D721Med (cell line): ENCODE measurements at regions not wholly inside any gene's neighbourhood (a gene's known extent, or its start where the extent isn't known, plus 50 kb on each side); places are given as distances from the start of the nearest gene placed in this dataset.

Source experiments
- DNase-seq: peaks from one replicate; pipeline ENCODE4 v3.0.0; 2011; ENCODE audit warnings: low spot score; ENCODE audit not compliant: insufficient read length
- FAIRE-seq: peaks from 2 replicates; lab custom pipeline; 2011; peaks lifted over from hg19 to GRCh38; lab: Jason Lieb, UNC
- TF ChIP-seq, protein P1 (sequence below): IDR thresholded peaks from 2 replicates; pipeline ENCODE4 v1.5.1; 2012; ENCODE audit warnings: mild to moderate bottlenecking, control low read depth; ENCODE audit not compliant: insufficient read depth; ENCODE audit errors: missing control alignments

DNA sequence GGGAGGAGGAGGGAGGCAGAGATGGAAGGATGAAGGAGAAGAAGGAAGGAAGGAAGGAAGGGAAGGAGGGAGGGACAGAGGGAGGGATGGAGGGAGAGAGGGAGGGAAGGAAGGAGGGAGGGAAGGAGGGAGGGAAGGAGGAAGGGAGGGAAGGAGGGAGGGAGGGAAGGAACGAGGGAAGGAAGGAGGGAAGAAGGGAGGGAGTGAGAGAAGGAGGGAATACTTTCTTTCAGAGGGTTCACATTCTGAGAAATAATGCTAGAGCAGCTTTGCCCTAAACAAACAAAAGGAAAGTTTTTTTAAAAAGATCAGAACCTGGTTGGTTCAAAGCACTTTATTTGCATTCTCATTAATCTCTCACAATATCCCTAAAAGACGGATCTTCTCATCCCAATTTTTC is 96.1 kb upstream of the NXT1 start:
- no peak for FAIRE-seq
- TF ChIP-seq, protein P1, sequence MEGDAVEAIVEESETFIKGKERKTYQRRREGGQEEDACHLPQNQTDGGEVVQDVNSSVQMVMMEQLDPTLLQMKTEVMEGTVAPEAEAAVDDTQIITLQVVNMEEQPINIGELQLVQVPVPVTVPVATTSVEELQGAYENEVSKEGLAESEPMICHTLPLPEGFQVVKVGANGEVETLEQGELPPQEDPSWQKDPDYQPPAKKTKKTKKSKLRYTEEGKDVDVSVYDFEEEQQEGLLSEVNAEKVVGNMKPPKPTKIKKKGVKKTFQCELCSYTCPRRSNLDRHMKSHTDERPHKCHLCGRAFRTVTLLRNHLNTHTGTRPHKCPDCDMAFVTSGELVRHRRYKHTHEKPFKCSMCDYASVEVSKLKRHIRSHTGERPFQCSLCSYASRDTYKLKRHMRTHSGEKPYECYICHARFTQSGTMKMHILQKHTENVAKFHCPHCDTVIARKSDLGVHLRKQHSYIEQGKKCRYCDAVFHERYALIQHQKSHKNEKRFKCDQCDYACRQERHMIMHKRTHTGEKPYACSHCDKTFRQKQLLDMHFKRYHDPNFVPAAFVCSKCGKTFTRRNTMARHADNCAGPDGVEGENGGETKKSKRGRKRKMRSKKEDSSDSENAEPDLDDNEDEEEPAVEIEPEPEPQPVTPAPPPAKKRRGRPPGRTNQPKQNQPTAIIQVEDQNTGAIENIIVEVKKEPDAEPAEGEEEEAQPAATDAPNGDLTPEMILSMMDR: no peak
- DNase-seq: no peak

DNA sequence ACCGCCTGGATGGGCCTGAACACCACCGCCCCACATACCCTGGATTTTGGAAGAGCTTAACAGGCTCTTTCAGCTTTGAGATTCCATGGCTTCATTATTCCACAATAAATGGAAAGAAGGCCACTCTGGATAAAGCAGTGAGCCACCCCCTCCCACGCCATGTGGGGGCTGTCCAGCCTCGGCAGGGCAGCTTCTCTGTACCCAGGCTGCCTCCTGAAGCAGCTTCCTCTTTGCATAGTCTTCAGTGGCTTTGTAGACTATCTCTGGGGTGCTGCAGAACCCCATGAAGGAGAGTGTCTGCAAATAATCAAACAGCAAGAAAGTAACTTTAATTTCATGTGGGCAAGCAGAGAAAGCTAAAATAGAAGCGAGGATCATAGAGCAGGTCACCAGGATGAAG is 96.6 kb upstream of the NXT1 start:
- FAIRE-seq: no peak
- DNase-seq: no peak
- TF ChIP-seq, protein P1: no peak

DNA sequence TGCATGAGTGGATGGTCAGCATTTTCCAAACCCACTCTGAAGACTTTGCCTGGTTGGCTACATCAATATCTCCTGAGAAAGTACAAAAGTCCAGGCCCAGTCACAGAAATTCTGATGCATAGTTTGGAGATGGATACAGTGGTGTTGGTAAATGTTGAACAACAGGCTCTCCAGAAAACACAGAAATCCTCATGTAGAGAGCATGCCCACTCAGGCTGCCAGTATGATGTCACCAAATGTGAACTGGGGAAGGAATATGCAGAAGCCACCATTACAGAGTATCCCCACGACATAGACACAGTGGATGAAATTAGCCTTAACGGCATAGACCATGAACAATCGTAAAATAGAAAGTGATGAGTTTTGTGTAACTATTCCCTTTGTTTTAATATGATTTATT is 97.1 kb upstream of the NXT1 start:
- FAIRE-seq (no peak), DNase-seq (no peak)
- TF ChIP-seq, protein P1: no peak

DNA sequence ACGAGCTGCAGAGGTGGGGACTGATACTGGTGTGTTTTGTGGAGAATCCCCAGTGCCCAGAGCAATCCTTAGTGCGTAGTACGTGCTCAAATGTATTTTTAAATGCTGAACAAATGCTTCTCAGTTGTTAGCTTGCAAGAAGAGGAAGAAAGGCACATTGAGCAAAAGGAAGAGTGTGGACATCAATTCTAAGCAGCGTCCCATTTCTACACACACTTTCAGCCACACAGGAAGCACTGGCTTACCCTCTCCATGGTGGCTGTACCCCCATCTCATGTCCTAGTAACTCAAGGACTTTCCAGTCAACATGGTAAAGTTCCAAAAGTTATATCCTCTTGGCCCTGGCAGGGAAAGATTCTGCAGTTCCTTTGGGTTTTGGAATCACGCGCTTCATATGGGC is 98.8 kb upstream of the NXT1 start:
- FAIRE-seq (no peak), DNase-seq (no peak)
- TF ChIP-seq, protein P1: no peak

DNA sequence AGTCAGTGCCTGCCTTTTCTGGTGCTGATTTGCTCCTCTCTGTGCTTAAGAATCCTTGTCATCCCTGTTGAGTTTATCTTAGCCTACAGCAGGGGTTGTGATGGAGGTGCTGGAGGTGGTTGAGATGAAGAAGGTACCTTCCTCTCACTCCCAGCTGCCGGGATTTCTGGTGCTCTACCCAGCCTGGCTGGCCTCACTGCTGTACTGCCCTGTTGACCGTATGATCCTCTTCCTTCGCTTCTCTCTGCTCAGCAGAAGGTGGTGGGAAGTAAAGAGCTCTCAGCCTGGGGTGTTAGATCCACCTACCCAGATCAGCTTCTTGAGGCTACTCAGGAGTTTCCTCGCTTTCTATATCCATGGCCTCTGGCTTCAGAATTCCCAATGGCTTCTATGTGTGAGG is 101.0 kb upstream of the NXT1 start:
- FAIRE-seq: no peak
- TF ChIP-seq, protein P1: no peak
- no peak for DNase-seq

DNA sequence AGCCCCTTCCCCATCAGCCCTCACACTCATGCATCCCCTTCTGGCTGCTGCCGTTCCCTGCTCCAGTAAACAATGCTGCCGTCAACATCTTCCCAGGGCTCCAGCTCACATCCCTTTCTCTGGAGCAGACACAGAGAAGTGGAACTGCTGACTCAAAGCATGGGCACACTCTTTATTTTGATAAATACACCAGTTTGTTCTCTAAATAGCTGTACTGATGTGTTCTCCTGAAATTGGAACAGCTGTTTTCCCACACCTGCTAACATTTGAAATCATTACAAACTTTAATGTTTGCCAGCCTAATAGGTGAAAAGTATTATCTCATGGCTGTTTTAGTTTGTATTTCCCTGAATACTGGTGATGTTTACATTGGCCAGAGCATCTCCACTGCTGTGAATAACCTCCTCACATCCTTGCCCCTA is 102.1 kb upstream of the NXT1 start:
- FAIRE-seq: no peak
- no peak for DNase-seq
- TF ChIP-seq, protein P1: no peak

DNA sequence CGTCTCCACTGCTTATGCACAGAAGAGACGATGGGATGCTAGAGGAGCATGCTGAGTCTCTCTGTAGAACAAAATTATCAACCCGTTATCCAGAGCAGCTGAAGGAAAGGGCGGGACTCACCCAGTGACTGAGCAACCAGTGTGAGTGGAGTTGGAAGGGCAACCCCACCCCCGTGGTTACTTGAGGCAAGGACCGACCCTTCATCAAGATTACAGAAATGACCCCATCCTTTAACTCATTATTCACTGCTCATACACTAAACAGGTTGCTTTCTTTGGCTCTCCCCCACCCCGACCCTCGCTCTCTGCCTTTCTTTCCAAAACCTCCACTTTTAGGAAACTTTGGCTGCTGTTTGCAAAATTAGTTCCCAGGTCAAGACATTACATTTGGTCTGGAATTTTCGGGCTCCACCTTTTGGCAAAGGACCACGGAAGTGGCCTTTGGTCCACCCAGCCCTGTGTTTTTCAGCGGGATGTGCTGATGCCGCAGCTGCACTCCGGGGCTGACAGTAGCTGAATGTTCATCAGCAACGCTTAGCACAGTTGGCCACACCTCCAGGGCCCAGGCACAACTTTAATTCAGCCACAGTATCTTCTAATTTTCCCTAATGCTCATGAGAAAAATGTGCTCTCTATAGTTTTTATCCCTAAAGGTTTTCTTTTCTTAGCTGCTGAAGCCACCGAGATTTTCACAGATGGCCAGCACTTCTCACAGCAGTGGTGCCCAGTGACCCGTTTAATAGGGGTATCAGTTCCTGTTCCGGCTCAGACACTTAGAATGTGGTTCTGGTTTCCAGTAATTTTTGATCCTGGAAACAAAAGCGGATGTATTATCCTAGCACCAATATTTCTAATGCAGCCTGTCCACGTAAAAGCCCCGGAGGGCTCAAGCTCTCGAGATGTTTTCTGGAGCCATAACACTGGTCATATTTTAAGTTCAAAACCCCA is 103.6 kb upstream of the NXT1 start:
- FAIRE-seq (no peak), DNase-seq (no peak)
- TF ChIP-seq, protein P1: no peak
